Skeletal muscle satellite cell (primary cell): ENCODE measurements at regions not wholly inside any gene's neighbourhood (a gene's known extent, or its start where the extent isn't known, plus 50 kb on each side); places are given as distances from the start of the nearest gene placed in this dataset.
"Not testable (repeated sequence)": the region's sequence is repeated elsewhere in the genome, so short reads cannot be mapped to it uniquely, and the experiment has no call there.

ENCODE experiments used
- H3K27me3 ChIP-seq: 2 replicates; pipeline ENCODE4 v1.7.0; 2013; ENCODE audit warnings: low read length; ENCODE audit not compliant: control insufficient read depth, insufficient read depth
- H3K36me3 ChIP-seq: 2 replicates; pipeline ENCODE4 v1.7.0; 2013; ENCODE audit warnings: mild to moderate bottlenecking, control low read depth, low read length; ENCODE audit not compliant: insufficient read depth
- H3K4me1 ChIP-seq: 2 replicates; pipeline ENCODE4 v1.7.0; 2013; ENCODE audit warnings: low read length; ENCODE audit not compliant: control insufficient read depth, insufficient read depth
- H3K4me2 ChIP-seq: 2 replicates; pipeline ENCODE4 v1.7.0; 2013; ENCODE audit warnings: mild to moderate bottlenecking, low read length
- H3K4me3 ChIP-seq: 2 replicates; pipeline ENCODE4 v1.7.0; 2013; ENCODE audit warnings: low read length
- H3K9ac ChIP-seq: 2 replicates; pipeline ENCODE4 v1.7.0; 2013; ENCODE audit warnings: mild to moderate bottlenecking, low read depth, low read length, moderate library complexity
- H3K9me3 ChIP-seq: replicated peaks from 2 replicates; pipeline ENCODE4 v1.7.0; 2013; ENCODE audit warnings: mild to moderate bottlenecking, control low read depth, low read length

- Histone ChIP-seq H3K27me3 (peaks cover 34% of the 10 kb centered on the region), H3K9ac (no peak overlapping the region), H3K36me3 (no peaks in the 10 kb centered on the region), H3K4me2 (no peak overlapping the region), H3K9me3 (no peaks in the 10 kb centered on the region), H3K4me1 (no peaks in the 10 kb centered on the region), H3K4me3 (no peak overlapping the region)
Measured at GRCh38 chr9:38180656-38181055, 111.6 kb upstream of the SHB start.

GRCh38 chr9:38179965-38180364 is 110.9 kb upstream of the SHB start:
- Histone ChIP-seq H3K9me3 (no peaks in the 10 kb centered on the region), H3K4me2 (no peak overlapping the region), H3K4me3 (no peak overlapping the region), H3K9ac (no peak overlapping the region), H3K36me3 (no peaks in the 10 kb centered on the region), H3K27me3 (peaks cover 34% of the 10 kb centered on the region), H3K4me1 (no peaks in the 10 kb centered on the region)

- Histone ChIP-seq H3K9ac (no peak overlapping the region), H3K27me3 (peaks cover 28% of the 10 kb centered on the region), H3K4me2 (no peak overlapping the region), H3K4me1 (no peaks in the 10 kb centered on the region), H3K36me3 (no peaks in the 10 kb centered on the region), H3K4me3 (no peak overlapping the region), H3K9me3 (no peaks in the 10 kb centered on the region)
Measured at GRCh38 chr9:38178237-38178636, 109.2 kb upstream of the SHB start.

- H3K36me3 ChIP-seq, result no peaks in the 10 kb centered on the region
- no peaks in the 10 kb centered on the region for H3K9me3 ChIP-seq
- H3K9ac ChIP-seq, result no peak overlapping the region
- H3K4me1 ChIP-seq, result no peaks in the 10 kb centered on the region
- H3K4me2 ChIP-seq, result no peak overlapping the region
- H3K27me3 ChIP-seq, result peaks cover 28% of the 10 kb centered on the region
- no peak overlapping the region for H3K4me3 ChIP-seq
Measured at GRCh38 chr9:38177680-38178079, 108.7 kb upstream of the SHB start.

GRCh38 chr9:38176251-38176650 is 107.2 kb upstream of the SHB start:
- H3K36me3 ChIP-seq, result no peaks in the 10 kb centered on the region
- no peak overlapping the region for H3K9ac ChIP-seq
- no peaks in the 10 kb centered on the region for H3K4me1 ChIP-seq
- H3K4me2 ChIP-seq, result no peak overlapping the region
- peaks cover 3% of the 10 kb centered on the region for H3K9me3 ChIP-seq
- peaks cover 25% of the 10 kb centered on the region for H3K27me3 ChIP-seq
- no peak overlapping the region for H3K4me3 ChIP-seq

GRCh38 chr9:38175423-38175822 is 106.4 kb upstream of the SHB start:
- Histone ChIP-seq H3K9ac (no peak overlapping the region), H3K4me2 (no peak overlapping the region), H3K4me3 (no peak overlapping the region), H3K9me3 (peaks cover 6% of the 10 kb centered on the region), H3K4me1 (no peaks in the 10 kb centered on the region), H3K36me3 (no peaks in the 10 kb centered on the region), H3K27me3 (peaks cover 17% of the 10 kb centered on the region)

- H3K9ac ChIP-seq, result no peak overlapping the region
- no peak overlapping the region for H3K4me2 ChIP-seq
- no peaks in the 10 kb centered on the region for H3K4me1 ChIP-seq
- H3K4me3 ChIP-seq, result no peak overlapping the region
- H3K9me3 ChIP-seq, result peaks cover 16% of the 10 kb centered on the region
- H3K27me3 ChIP-seq, result peaks cover 2% of the 10 kb centered on the region
- no peaks in the 10 kb centered on the region for H3K36me3 ChIP-seq
Measured at GRCh38 chr9:38172586-38172985, 103.6 kb upstream of the SHB start.

GRCh38 chr9:38171926-38172325 is 102.9 kb upstream of the SHB start:
- Histone ChIP-seq H3K27me3 (peaks cover 6% of the 10 kb centered on the region), H3K4me1 (no peaks in the 10 kb centered on the region), H3K4me3 (no peak overlapping the region), H3K36me3 (no peaks in the 10 kb centered on the region), H3K9ac (no peak overlapping the region), H3K4me2 (no peak overlapping the region), H3K9me3 (peaks cover 16% of the 10 kb centered on the region)

- Histone ChIP-seq H3K27me3 (peaks cover 9% of the 10 kb centered on the region), H3K9ac (no peak overlapping the region), H3K4me2 (no peak overlapping the region), H3K36me3 (no peaks in the 10 kb centered on the region), H3K4me1 (no peaks in the 10 kb centered on the region), H3K4me3 (no peak overlapping the region), H3K9me3 (peaks cover 16% of the 10 kb centered on the region)
Measured at GRCh38 chr9:38171538-38171884, 102.5 kb upstream of the SHB start.

GRCh38 chr9:38170763-38171537 is 101.9 kb upstream of the SHB start:
- H3K4me2 ChIP-seq, H3K36me3 ChIP-seq, H3K4me1 ChIP-seq, H3K4me3 ChIP-seq, H3K9ac ChIP-seq: not testable (repeated sequence)
- Histone ChIP-seq H3K27me3 (peaks cover 11% of the 10 kb centered on the region), H3K9me3 (peaks cover 16% of the 10 kb centered on the region)

GRCh38 chr9:38170155-38170554 is 101.1 kb upstream of the SHB start:
- Histone ChIP-seq H3K27me3 (peaks cover 14% of the 10 kb centered on the region), H3K9me3 (peaks cover 16% of the 10 kb centered on the region)
- H3K4me1 ChIP-seq, H3K9ac ChIP-seq, H3K4me3 ChIP-seq, H3K4me2 ChIP-seq, H3K36me3 ChIP-seq: not testable (repeated sequence)

- no peak overlapping the region for H3K4me2 ChIP-seq
- H3K9ac ChIP-seq, result no peak overlapping the region
- H3K27me3 ChIP-seq, result peaks cover 29% of the 10 kb centered on the region
- no peak overlapping the region for H3K4me3 ChIP-seq
- H3K36me3 ChIP-seq, result no peaks in the 10 kb centered on the region
- peaks cover 12% of the 10 kb centered on the region for H3K9me3 ChIP-seq
- no peaks in the 10 kb centered on the region for H3K4me1 ChIP-seq
Measured at GRCh38 chr9:38166501-38166900, 97.5 kb upstream of the SHB start.
